Activated T-helper 17 cell treated with anti-CD3 and anti-CD28 coated beads, Interleukin-2, amount 50 U/mL, for 72 hours (primary cell): ENCODE measurements at regions not wholly inside any gene's neighbourhood (a gene's known extent, or its start where the extent isn't known, plus 50 kb on each side); places are given as distances from the start of the nearest gene placed in this dataset.

Source experiments
- ATAC-seq: fragments of 150-1000 bp; cut with Tn5 transposase; replicated peaks from 2 replicates; pipeline ENCODE4 v1.10.0; 2021; ENCODE audit warnings: mild to moderate bottlenecking, moderate library complexity
- H3K27ac Mint-ChIP-seq: one replicate; pipeline ENCODE4 v1.8.0; 2022; ENCODE audit warnings: mixed read lengths
- H3K27me3 Mint-ChIP-seq: one replicate; pipeline ENCODE4 v1.8.0; 2022; ENCODE audit warnings: mixed read lengths
- H3K36me3 Mint-ChIP-seq: one replicate; pipeline ENCODE4 v1.8.0; 2022; ENCODE audit warnings: low read depth, mild to moderate bottlenecking, mixed read lengths
- H3K4me1 Mint-ChIP-seq: one replicate; pipeline ENCODE4 v1.8.0; 2022; ENCODE audit warnings: mixed read lengths
- H3K4me3 Mint-ChIP-seq: one replicate; pipeline ENCODE4 v1.8.0; 2022; ENCODE audit warnings: mild to moderate bottlenecking, mixed read lengths
- H3K9me3 Mint-ChIP-seq: one replicate; pipeline ENCODE4 v1.8.0; 2022; ENCODE audit warnings: mixed read lengths

DNA sequence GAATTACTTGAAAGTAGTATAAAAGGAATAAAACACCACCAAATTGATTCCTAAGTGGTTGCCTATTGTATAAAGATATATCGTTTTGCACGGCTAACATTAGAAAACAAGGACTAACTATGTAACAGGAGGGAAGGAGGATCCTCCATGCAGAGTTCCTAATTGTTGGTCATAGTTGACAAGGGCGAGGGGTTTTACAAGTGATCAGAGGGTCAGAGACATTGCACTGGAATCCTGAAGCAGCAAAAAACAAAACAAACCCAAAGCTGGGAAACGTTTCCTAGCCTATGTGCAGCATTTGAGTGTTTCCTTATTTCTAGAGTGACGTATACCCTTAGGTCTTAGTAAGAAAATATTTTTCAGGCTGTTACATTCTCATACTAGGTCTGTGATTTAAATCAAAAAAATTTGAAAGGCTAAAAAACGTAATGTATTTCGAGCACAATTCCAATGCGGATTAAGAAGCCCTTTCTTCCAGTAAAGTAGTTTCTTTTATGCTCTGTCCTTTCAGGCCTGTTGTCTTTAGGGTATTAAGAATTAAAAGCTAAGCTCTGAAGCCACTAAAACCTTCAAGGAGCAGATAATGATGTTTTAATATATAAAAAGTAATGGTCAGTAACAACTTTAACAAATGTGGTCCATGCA is 373.8 kb upstream of the MMS22L start:
- no peaks in the 10 kb centered on the region for H3K4me1 Mint-ChIP-seq
- H3K27ac Mint-ChIP-seq: no peak overlapping the region
- no peaks in the 10 kb centered on the region for H3K27me3 Mint-ChIP-seq
- H3K4me3 Mint-ChIP-seq: no peak overlapping the region
- H3K36me3 Mint-ChIP-seq: no peaks in the 10 kb centered on the region
- H3K9me3 Mint-ChIP-seq: peaks cover 4% of the 10 kb centered on the region
- no peak for ATAC-seq

- no peaks in the 10 kb centered on the region for H3K27me3 Mint-ChIP-seq
- peaks cover 4% of the 10 kb centered on the region for H3K9me3 Mint-ChIP-seq
- no peaks in the 10 kb centered on the region for H3K4me1 Mint-ChIP-seq
- no peak overlapping the region for H3K27ac Mint-ChIP-seq
- no peaks in the 10 kb centered on the region for H3K36me3 Mint-ChIP-seq
- H3K4me3 Mint-ChIP-seq: no peak overlapping the region
- ATAC-seq: no peak
These were observed 375.1 kb upstream of the MMS22L start for GRCh38 chr6:97658090-97658489.

GRCh38 chr6:97663252-97663651 is 380.2 kb upstream of the MMS22L start:
- no peak for ATAC-seq
- H3K9me3 Mint-ChIP-seq: no peaks in the 10 kb centered on the region
- no peaks in the 10 kb centered on the region for H3K27me3 Mint-ChIP-seq
- no peak overlapping the region for H3K4me3 Mint-ChIP-seq
- H3K4me1 Mint-ChIP-seq: no peaks in the 10 kb centered on the region
- no peak overlapping the region for H3K27ac Mint-ChIP-seq
- H3K36me3 Mint-ChIP-seq: no peaks in the 10 kb centered on the region

GRCh38 chr6:97665446-97665845 is 382.4 kb upstream of the MMS22L start:
- no peak overlapping the region for H3K4me3 Mint-ChIP-seq
- no peaks in the 10 kb centered on the region for H3K27me3 Mint-ChIP-seq

DNA sequence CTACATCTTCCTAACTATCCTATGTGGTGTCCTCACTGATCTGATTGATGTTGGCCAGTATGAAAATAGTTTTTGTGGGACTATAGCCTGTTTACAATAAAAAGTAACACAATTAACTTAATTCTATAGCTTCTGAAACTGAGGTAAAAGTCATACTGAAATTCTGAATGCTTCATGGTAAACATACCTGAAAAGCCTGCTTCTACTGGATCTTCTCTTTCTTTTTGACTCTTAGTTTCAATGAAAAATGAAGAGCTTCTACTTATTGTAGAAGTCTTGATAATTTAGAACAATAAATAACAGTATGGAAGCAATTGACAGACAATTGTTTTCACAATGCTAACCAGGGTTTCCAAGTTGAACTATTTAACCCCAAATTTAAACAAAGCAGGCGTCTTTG is 383.9 kb upstream of the MMS22L start:
- no peak overlapping the region for H3K4me3 Mint-ChIP-seq
- H3K36me3 Mint-ChIP-seq: no peaks in the 10 kb centered on the region
- no peaks in the 10 kb centered on the region for H3K4me1 Mint-ChIP-seq
- no peaks in the 10 kb centered on the region for H3K27me3 Mint-ChIP-seq
- ATAC-seq: no peak
- H3K9me3 Mint-ChIP-seq: no peaks in the 10 kb centered on the region
- no peak overlapping the region for H3K27ac Mint-ChIP-seq

More at GRCh38 chr6:97665446-97665845, 382.4 kb upstream of the MMS22L start:
- no peaks in the 10 kb centered on the region for H3K36me3 Mint-ChIP-seq
- H3K4me1 Mint-ChIP-seq: no peaks in the 10 kb centered on the region
- no peaks in the 10 kb centered on the region for H3K9me3 Mint-ChIP-seq
- no peak for ATAC-seq
- H3K27ac Mint-ChIP-seq: no peak overlapping the region

DNA sequence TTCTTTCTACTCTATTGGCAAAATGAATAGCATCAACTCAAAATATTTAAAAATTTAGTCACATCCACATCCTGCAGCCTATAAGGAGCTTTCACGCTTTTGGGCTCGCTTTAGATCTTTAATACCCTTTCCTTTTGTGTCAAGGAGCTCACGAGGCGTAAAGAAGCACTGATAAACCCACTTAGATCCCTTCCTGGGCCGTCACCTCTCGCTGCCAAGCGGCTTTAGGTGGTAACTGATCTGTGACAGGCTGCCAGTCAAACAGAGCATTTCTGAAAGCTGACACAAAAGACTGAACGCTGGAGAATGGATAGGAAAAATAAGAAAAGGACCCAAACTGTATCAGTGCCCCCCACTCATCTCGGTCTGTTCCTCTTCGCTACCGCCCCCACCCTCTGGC is 385.7 kb upstream of the MMS22L start:
- no peaks in the 10 kb centered on the region for H3K4me1 Mint-ChIP-seq
- H3K36me3 Mint-ChIP-seq: no peaks in the 10 kb centered on the region
- no peak for ATAC-seq
- H3K9me3 Mint-ChIP-seq: no peaks in the 10 kb centered on the region
- H3K27ac Mint-ChIP-seq: no peak overlapping the region
- no peaks in the 10 kb centered on the region for H3K27me3 Mint-ChIP-seq
- H3K4me3 Mint-ChIP-seq: no peak overlapping the region

GRCh38 chr6:97669191-97670031 is 386.4 kb upstream of the MMS22L start:
- no peaks in the 10 kb centered on the region for H3K9me3 Mint-ChIP-seq
- H3K4me3 Mint-ChIP-seq: no peak overlapping the region
- no peaks in the 10 kb centered on the region for H3K36me3 Mint-ChIP-seq
- peak; percentile 91 for ATAC-seq
- no peak overlapping the region for H3K27ac Mint-ChIP-seq
- H3K4me1 Mint-ChIP-seq: no peaks in the 10 kb centered on the region
- H3K27me3 Mint-ChIP-seq: no peaks in the 10 kb centered on the region

GRCh38 chr6:97674802-97675201 is 391.8 kb upstream of the MMS22L start:
- ATAC-seq: no peak

DNA sequence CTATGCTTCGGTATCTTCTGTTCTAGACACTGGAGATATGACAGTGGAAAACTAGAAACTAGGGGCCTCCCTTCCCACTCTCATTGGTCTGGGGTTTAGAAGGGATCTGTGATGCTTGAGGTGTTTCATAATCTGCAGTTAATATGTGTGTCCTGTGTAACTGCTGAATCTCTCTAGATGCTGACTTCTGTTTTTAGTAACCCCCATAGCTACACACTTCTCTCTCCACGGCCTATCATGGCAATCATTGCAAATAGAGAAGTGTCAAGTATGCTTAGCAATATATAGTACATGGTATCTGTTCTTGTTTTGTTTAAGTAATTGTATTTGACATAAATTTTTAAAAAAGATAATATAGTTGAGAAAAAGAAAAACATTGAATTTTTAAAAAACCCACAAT is 394.6 kb upstream of the MMS22L start:
- Mint-ChIP-seq H3K36me3 (no peaks in the 10 kb centered on the region), H3K4me1 (no peaks in the 10 kb centered on the region), H3K27ac (no peak overlapping the region), H3K9me3 (peaks cover 4% of the 10 kb centered on the region), H3K27me3 (no peaks in the 10 kb centered on the region), H3K4me3 (no peak overlapping the region)
- no peak for ATAC-seq

More at GRCh38 chr6:97674802-97675201, 391.8 kb upstream of the MMS22L start:
- no peaks in the 10 kb centered on the region for H3K4me1 Mint-ChIP-seq
- no peaks in the 10 kb centered on the region for H3K27me3 Mint-ChIP-seq
- no peaks in the 10 kb centered on the region for H3K36me3 Mint-ChIP-seq
- H3K9me3 Mint-ChIP-seq: peaks cover 4% of the 10 kb centered on the region
- H3K27ac Mint-ChIP-seq: no peak overlapping the region
- no peak overlapping the region for H3K4me3 Mint-ChIP-seq

DNA sequence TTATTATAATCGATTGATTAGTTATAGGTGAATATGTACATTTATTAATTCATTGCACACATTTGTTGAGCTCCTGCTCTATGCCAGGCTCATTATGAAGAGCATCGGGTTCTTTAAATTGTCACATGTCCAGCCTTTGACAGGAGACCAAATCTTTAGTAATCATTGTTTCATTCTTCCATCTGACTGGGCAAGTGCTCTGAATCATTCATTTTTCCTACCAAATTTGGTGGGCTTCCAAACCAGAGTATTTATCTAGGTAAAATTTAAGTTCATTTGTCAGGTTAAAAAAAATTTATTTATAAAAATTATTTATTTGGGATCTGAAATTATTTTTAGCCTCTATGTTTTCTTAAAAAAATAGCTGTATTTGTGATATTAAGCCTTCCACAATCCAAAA is 404.9 kb upstream of the MMS22L start:
- H3K27me3 Mint-ChIP-seq: no peaks in the 10 kb centered on the region
- ATAC-seq: no peak
- H3K4me1 Mint-ChIP-seq: no peaks in the 10 kb centered on the region

GRCh38 chr6:97689078-97689754 is 406.2 kb upstream of the MMS22L start:
- H3K27me3 Mint-ChIP-seq: no peaks in the 10 kb centered on the region
- H3K9me3 Mint-ChIP-seq: no peaks in the 10 kb centered on the region
- no peak overlapping the region for H3K4me3 Mint-ChIP-seq
- H3K36me3 Mint-ChIP-seq: no peaks in the 10 kb centered on the region
- no peak for ATAC-seq
- H3K27ac Mint-ChIP-seq: no peak overlapping the region
- H3K4me1 Mint-ChIP-seq: no peaks in the 10 kb centered on the region

More for the DNA sequence above, 404.9 kb upstream of the MMS22L start:
- Mint-ChIP-seq H3K4me3 (no peak overlapping the region), H3K36me3 (no peaks in the 10 kb centered on the region), H3K9me3 (no peaks in the 10 kb centered on the region), H3K27ac (no peak overlapping the region)

DNA sequence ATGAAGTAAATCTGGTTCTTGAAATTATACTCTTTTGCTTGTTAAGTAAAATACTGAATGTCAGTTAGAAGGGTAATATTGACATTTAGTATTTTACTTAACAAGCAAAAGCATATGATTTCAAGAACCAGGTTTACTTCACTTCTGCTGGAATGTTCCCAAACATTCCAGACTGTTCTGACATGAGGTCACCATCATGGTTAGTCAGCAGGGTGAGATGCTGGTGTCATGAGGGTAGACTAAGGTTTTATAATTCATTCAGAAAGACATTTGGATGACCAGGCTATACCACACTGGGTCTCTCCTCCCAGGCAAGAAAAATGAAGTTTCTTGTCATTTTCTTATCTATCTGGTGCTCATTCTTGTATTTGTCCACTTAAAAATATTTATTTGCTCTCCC is 414.4 kb upstream of the MMS22L start:
- Mint-ChIP-seq H3K27me3 (no peaks in the 10 kb centered on the region), H3K4me1 (no peaks in the 10 kb centered on the region), H3K36me3 (no peaks in the 10 kb centered on the region), H3K9me3 (no peaks in the 10 kb centered on the region), H3K4me3 (no peak overlapping the region), H3K27ac (no peak overlapping the region)
- ATAC-seq: no peak

GRCh38 chr6:97701801-97702200 is 418.8 kb upstream of the MMS22L start:
- ATAC-seq: no peak
- Mint-ChIP-seq H3K9me3 (no peaks in the 10 kb centered on the region), H3K36me3 (no peaks in the 10 kb centered on the region), H3K4me3 (no peak overlapping the region), H3K27me3 (no peaks in the 10 kb centered on the region), H3K27ac (no peak overlapping the region), H3K4me1 (no peaks in the 10 kb centered on the region)

DNA sequence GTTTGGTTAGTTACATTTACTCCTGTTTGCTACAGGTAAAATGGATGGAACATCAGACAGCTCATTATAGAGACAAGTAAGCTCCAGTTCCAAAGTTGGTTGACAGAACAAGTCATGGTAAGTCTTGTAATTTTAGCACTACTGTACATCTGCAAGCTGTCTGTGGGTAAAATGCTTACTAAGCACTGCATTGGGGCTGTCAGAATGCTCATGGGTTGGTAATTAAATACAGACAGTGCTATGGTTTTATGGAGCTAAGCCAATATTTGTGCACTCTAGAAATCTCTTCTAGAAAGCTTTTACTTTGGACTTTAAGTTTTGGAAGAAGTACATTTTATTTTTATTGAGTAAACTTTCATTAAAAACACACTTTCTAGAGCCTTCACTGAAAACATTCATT is 419.2 kb upstream of the MMS22L start:
- Mint-ChIP-seq H3K36me3 (no peaks in the 10 kb centered on the region), H3K9me3 (no peaks in the 10 kb centered on the region), H3K4me1 (no peaks in the 10 kb centered on the region), H3K4me3 (no peak overlapping the region), H3K27me3 (no peaks in the 10 kb centered on the region), H3K27ac (no peak overlapping the region)
- no peak for ATAC-seq

GRCh38 chr6:97703661-97704060 is 420.6 kb upstream of the MMS22L start:
- H3K9me3 Mint-ChIP-seq: no peaks in the 10 kb centered on the region
- H3K4me3 Mint-ChIP-seq: no peak overlapping the region
- no peaks in the 10 kb centered on the region for H3K36me3 Mint-ChIP-seq
- ATAC-seq: no peak
- H3K27ac Mint-ChIP-seq: no peak overlapping the region
- H3K4me1 Mint-ChIP-seq: no peaks in the 10 kb centered on the region
- H3K27me3 Mint-ChIP-seq: no peaks in the 10 kb centered on the region
